T-helper 1 cell (primary cell): ENCODE measurements at regions not wholly inside any gene's neighbourhood (a gene's known extent, or its start where the extent isn't known, plus 50 kb on each side); places are given as distances from the start of the nearest gene placed in this dataset.
"Not testable (repeated sequence)": the region's sequence is repeated elsewhere in the genome, so short reads cannot be mapped to it uniquely, and the experiment has no call there.

ENCODE experiments used
- DNase-seq, 5 donors: peaks; one replicate each; pipeline ENCODE4 v3.0.0-alpha.2; 2012 to 2020

GRCh38 chr1:29551123-29551936, 315.0 kb downstream of the PTPRU start:
- DNase-seq = no peak

DNA sequence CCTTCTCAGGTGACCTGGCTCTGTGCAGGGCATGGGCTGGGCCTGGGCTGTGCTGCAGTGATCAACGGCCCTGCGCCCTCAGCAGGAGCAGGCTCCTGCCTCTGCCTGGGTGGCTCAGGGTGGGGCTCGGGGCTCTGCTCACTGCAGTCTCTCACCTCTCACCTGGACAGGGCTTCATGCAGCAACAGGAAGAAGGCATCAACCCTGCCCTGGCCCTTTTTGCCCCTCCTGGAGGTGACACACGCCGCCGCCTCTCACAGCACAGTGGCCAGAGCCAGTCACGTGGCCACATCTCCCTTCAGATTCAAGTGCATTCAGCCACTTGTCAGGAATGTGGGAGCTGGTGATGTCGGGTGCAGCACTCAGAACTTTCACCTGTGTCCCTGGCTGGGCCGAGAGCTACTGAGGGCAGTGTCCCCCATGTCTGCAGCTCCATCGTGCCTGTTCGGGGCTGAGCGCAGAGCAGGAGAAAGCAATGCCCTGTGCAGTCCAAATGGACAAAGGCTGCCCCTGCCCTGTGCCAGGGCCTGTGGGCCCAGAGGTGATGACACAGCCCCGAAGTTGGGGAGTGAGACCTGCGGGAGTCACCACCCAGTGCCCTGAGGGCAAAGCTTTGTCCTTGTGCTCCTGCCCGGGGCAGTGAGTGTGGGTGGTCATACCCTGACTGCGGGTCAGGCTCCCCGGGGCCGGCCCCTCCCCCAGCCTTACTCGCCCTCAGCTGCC, 314.0 kb downstream of the PTPRU start:
- no peak for DNase-seq

DNA sequence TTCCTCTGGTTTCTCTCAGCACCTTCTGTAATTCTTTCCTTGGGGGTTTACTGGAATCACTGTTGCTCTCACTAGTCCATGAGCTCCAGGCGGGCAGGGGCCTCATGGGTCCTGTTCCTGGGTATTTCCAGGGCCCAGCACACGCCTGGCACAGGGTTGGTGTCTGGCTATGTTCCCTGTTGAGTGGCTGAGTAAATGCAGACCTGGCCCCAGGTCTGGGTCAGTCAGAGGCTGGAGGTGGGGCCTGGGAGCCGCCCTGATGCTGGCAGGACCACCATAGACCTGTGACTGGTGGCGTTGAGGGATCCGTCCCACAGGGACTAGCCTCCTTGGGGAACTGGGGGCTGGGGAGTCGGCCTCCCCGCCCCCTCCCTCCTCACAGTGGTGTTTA, 313.4 kb downstream of the PTPRU start:
- DNase-seq = not testable (repeated sequence)

DNA sequence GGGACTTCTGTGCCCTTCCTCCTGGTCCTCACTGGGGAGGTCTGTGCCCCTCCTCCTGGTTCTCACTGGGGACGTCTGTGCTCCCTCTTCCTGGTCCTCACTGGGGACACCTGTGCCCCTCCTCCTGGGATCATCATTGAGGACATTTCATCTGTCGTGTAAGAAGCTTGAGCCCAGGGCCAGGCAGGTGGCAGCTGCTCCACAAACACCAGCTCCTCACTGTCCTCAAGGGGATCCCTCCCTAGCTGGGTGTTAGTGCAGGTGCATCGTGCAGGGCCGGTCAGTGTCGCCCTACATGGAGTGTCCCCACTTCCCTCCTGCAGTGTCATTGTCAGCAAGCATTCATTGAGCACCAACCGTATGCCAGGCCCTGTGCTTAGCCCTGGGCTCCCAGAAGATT, 312.7 kb downstream of the PTPRU start:
- DNase-seq = no peak

- no peak for DNase-seq
Observed at GRCh38 chr1:29548091-29548490, 311.8 kb downstream of the PTPRU start.

DNA sequence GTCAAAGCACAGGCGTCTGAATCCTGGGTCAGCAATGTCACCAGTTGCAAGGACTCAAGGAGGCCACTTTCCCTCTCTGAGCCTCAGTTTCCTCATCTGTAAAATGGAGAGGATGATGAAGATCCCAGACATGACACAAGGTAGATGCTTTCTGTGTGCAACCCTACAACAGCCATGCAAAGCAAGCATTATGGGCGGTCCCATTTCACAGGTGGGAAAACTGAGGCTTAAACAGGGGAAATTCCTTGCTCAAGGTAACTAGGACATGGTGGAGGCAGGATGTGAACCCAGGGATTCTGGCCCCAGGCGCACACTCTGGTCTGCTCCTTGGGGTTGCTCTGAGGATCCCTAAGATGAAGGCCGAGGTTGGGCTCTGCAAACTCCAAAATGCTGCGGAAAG, 311.0 kb downstream of the PTPRU start:
- DNase-seq = no peak

- no peak for DNase-seq
Observed at GRCh38 chr1:29546496-29546895, 310.2 kb downstream of the PTPRU start.

- no peak for DNase-seq
Observed at GRCh38 chr1:29544406-29544805, 308.1 kb downstream of the PTPRU start.

- DNase-seq = no peak
Observed at GRCh38 chr1:29543586-29543985, 307.3 kb downstream of the PTPRU start.

GRCh38 chr1:29542548-29542947, 306.2 kb downstream of the PTPRU start:
- no peak for DNase-seq

- no peak for DNase-seq
Observed at GRCh38 chr1:29541631-29542030, 305.3 kb downstream of the PTPRU start.

- no peak for DNase-seq
Observed at GRCh38 chr1:29540801-29541357, 304.6 kb downstream of the PTPRU start.

- DNase-seq = no peak
Observed at GRCh38 chr1:29539971-29540370, 303.6 kb downstream of the PTPRU start.

DNA sequence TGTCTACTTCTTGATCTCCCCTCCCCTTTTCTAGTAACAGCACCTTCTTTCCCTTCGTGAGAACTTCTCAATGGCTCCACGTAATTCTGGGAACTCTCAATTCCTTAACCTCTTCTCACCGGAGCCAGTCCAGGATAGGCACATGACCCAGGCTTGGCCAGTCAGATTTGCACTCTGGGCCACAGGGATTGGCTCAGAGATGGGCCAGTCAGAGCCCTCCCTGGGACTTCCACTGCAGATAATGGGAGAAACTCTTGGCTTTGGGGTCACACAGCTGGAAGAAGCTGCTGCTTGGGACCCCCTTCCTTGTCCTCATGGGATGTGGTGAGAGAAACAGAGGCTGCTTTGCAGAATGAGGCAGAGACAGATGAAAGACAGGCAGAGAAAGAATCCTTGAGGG, 302.3 kb downstream of the PTPRU start:
- no peak for DNase-seq

DNA sequence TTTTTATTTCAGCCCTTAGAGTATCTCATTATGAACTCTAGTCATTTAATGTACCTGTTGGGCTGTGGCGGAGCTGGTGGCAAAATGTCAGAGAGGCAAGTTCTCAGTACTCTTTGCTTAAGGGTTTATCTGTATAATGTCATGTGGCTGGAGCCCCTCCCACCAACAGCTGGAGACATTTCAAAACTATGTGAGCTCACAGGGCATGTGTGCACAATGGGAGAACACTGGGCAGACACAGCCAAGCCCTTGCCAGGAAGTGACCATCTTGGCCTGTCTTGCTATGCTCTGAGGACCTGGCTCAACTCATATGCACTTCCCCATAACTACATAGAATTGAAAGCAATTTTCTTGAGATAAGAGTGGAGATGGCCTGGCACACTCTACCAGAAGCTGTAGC, 296.4 kb downstream of the PTPRU start:
- DNase-seq = no peak

GRCh38 chr1:29532285-29532684, 296.0 kb downstream of the PTPRU start:
- no peak for DNase-seq

- DNase-seq = no peak
Observed at GRCh38 chr1:29531596-29531995, 295.3 kb downstream of the PTPRU start.

DNA sequence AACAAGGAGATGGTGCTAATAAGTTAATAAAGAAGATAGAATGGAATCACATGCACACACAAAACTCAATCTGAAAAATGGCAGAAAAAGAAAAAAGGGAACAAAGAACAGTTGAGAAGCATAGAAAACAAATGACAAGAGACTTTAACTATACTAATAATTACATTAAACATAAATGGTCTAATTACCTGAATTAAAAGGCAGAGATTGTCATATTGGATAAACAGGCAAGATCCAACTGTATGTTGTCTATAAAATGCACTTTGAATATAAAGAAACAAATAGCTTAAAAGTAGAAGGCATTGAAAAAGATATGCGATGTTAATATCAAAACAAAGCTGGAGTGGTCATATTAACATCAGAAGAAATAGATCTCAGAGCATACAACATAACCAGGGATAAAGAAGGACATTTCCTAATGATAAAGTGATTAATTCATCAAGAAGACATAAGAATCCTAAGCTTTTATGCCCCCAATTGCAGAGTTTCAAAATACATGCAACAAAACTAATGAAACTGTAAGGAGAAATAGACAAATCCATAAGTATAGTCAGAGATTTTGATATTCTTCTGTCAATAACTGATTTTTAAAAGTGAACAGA, 293.5 kb downstream of the PTPRU start:
- no peak for DNase-seq

GRCh38 chr1:29527314-29528004, 291.1 kb downstream of the PTPRU start:
- DNase-seq = no peak

DNA sequence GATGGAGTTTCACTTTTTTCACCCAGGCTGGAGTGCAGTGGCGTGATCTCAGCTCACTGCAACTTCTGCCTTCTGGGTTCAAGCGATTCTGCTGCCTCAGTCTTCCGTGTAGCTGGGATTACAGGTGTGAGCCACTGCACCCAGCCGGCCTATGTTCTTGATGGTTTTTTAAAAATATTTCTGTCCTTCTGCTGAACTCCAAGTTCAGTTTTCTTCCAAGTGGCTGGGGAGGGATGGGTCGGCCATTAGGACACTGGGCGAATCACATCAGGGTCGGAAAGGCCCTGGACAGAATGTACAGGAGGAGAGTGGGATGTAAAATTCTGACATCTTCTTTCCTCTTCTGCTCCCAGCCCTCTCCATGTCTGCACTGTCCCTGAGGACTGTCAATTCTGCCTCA, 289.6 kb downstream of the PTPRU start:
- DNase-seq = no peak

DNA sequence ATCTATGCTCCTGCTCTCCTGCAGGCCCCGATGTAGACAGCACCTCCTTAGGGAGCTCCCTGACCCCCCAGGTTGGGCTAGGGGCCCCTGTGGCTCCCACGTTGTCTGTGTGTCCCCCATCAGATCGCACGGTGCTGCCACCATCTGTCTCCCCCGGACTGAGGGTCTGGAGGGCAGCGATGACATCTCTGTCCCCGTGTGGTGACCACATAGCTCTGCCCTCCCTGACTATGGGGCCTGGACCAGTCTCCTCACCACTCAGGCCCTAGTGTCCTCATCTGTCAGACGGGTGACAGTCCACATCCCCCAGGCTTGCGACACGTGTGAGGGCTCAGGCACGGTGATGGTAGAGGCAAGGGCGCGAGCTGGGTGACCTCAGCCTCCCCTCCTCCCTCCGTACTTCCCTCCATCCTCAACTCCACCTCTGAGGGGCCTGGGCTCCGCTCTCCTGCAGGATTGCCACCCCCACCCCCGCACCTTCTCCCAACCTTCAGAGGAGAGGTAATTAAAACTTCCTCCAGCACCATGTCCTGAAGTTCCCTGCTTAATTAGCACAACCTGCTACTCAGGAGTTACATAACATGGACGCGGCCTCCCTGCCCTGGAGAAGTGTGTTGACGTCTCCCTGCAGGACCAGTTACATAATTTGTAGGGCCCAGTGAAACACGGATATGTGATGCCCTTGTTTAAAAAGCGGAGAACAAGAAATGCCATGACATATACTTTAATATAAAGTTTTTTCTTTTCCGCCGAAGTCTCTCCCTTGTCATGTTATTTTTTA, 288.2 kb downstream of the PTPRU start:
- no peak for DNase-seq

DNA sequence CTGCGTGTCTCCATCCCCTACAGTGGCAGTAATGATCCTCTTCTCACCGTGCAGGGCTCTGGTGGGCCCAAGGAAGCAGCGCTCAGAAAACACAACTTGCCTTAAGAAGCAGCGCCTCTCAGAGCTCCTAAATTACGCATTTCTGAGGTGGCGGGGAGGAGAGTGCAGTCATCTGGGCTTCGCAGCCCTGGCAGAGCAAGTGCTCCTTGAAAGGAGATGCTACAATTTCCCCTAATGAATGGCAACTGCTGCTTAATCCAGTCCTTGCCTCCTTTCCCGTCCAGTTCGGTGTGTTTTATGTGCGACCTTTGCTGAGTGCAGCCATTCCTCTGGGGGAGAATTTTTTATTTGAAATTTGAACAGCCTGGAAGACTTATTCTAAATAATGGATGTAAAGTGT, 287.3 kb downstream of the PTPRU start:
- no peak for DNase-seq
